Activated naive CD8-positive, alpha-beta T cell treated with anti-CD3 and anti-CD28 coated beads, Interleukin-2, amount 10 ng/mL, durations not matched to agents 7 days and 5 days (primary cell): ENCODE measurements at regions not wholly inside any gene's neighbourhood (a gene's known extent, or its start where the extent isn't known, plus 50 kb on each side); places are given as distances from the start of the nearest gene placed in this dataset.
A peak's percentile ranks its signal among the peaks of the same experiment; 100 is the strongest.

Experiments used
- ATAC-seq: fragments of 150-1000 bp; cut with Tn5 transposase; one replicate; pipeline ENCODE4 v1.10.0; 2021; ENCODE audit warnings: low read depth, moderate library complexity
- POLR2A ChIA-PET: fragments of 350-600 bp; sonication (Branson Sonifier 250); formaldehyde crosslinking; loops from one replicate; lab custom pipeline; 2021; ENCODE audit warnings: antibody characterized with exemption; lab: Charles Lee
- DNase-seq: peaks from one replicate; pipeline ENCODE4 v3.0.0; 2021
- H3K27ac Mint-ChIP-seq: one replicate; pipeline ENCODE4 v1.8.0; 2022; ENCODE audit warnings: mild to moderate bottlenecking, mixed read lengths
- H3K27me3 Mint-ChIP-seq: one replicate; pipeline ENCODE4 v1.8.0; 2022; ENCODE audit warnings: mild to moderate bottlenecking, moderate library complexity, mixed read lengths
- H3K36me3 Mint-ChIP-seq: one replicate; pipeline ENCODE4 v1.8.0; 2021; ENCODE audit warnings: mild to moderate bottlenecking, mixed read lengths
- H3K4me1 Mint-ChIP-seq: one replicate; pipeline ENCODE4 v1.8.0; 2021; ENCODE audit warnings: mixed read lengths
- H3K4me3 Mint-ChIP-seq: one replicate; pipeline ENCODE4 v1.8.0; 2022; ENCODE audit warnings: mild to moderate bottlenecking, moderate library complexity, mixed read lengths
- H3K9me3 Mint-ChIP-seq: one replicate; pipeline ENCODE4 v1.8.0; 2021; ENCODE audit warnings: mixed read lengths

GRCh38 chr2:8303322-8303832, 378.5 kb upstream of the ID2 start:
- peaks cover 5% of the 10 kb centered on the region for H3K27me3 Mint-ChIP-seq
- peaks cover 37% of the 10 kb centered on the region for H3K36me3 Mint-ChIP-seq
- H3K4me1 Mint-ChIP-seq = peaks cover 76% of the 10 kb centered on the region
- H3K4me3 Mint-ChIP-seq = peak overlapping the region; percentile 75
- POLR2A ChIA-PET = interaction anchor here (0.5 to 2.7 kb wide), 5 partner anchors 10 to 578 kb away, joined by 3 to 15 read pairs (median 3); partner anchors contain the start of gene ID2
- DNase-seq = peak; percentile 82
- peaks cover 19% of the 10 kb centered on the region for H3K9me3 Mint-ChIP-seq
- H3K27ac Mint-ChIP-seq = peak overlapping the region; percentile 88
- peak; percentile 70 for ATAC-seq

GRCh38 chr2:8304821-8305766, 376.8 kb upstream of the ID2 start:
- POLR2A ChIA-PET = interaction anchor here (1.3 kb wide), 1 partner anchor 379 kb away, joined by 3 read pairs; no protein-coding TSS in a partner anchor
- Mint-ChIP-seq H3K4me1 (peaks cover 79% of the 10 kb centered on the region), H3K27me3 (peaks cover 5% of the 10 kb centered on the region), H3K9me3 (peaks cover 15% of the 10 kb centered on the region), H3K36me3 (peaks cover 28% of the 10 kb centered on the region), H3K27ac (no peak overlapping the region), H3K4me3 (no peak overlapping the region)
- DNase-seq (no peak), ATAC-seq (no peak)

GRCh38 chr2:8306530-8307351, 375.1 kb upstream of the ID2 start:
- no peak overlapping the region for H3K27ac Mint-ChIP-seq
- peaks cover 5% of the 10 kb centered on the region for H3K27me3 Mint-ChIP-seq
- DNase-seq (no peak), ATAC-seq (no peak)
- peaks cover 14% of the 10 kb centered on the region for H3K36me3 Mint-ChIP-seq
- POLR2A ChIA-PET = interaction anchor here (0.6 kb wide), 1 partner anchor 1388 kb away, joined by 4 read pairs; no protein-coding TSS in a partner anchor
- H3K4me3 Mint-ChIP-seq = no peak overlapping the region
- H3K9me3 Mint-ChIP-seq = peaks cover 2% of the 10 kb centered on the region
- peaks cover 78% of the 10 kb centered on the region for H3K4me1 Mint-ChIP-seq

- ATAC-seq (no peak), DNase-seq (no peak)
- Mint-ChIP-seq H3K9me3 (no peaks in the 10 kb centered on the region), H3K4me1 (peaks cover 79% of the 10 kb centered on the region), H3K27me3 (peaks cover 5% of the 10 kb centered on the region), H3K4me3 (no peak overlapping the region), H3K36me3 (peaks cover 10% of the 10 kb centered on the region), H3K27ac (no peak overlapping the region)
- POLR2A ChIA-PET = interaction anchor here (0.6 kb wide), 1 partner anchor 148 kb away, joined by 3 read pairs; no protein-coding TSS in a partner anchor
Measured at GRCh38 chr2:8307606-8308180, 374.2 kb upstream of the ID2 start.

- Mint-ChIP-seq H3K27me3 (peaks cover 5% of the 10 kb centered on the region), H3K4me1 (peaks cover 79% of the 10 kb centered on the region), H3K27ac (peak overlapping the region; percentile 51), H3K36me3 (peaks cover 6% of the 10 kb centered on the region), H3K9me3 (no peaks in the 10 kb centered on the region), H3K4me3 (no peak overlapping the region)
- no peak for DNase-seq
- no peak for ATAC-seq
- POLR2A ChIA-PET = interaction anchor here (1.3 kb wide), 1 partner anchor 232 kb away, joined by 3 read pairs; no protein-coding TSS in a partner anchor
Measured at GRCh38 chr2:8309131-8309530, 372.7 kb upstream of the ID2 start.

GRCh38 chr2:8310557-8311455, 371.1 kb upstream of the ID2 start:
- Mint-ChIP-seq H3K27me3 (peaks cover 5% of the 10 kb centered on the region), H3K36me3 (peaks cover 9% of the 10 kb centered on the region), H3K4me3 (peak overlapping the region; percentile 24), H3K9me3 (peaks cover 2% of the 10 kb centered on the region), H3K27ac (peak overlapping the region; percentile 84), H3K4me1 (peaks cover 69% of the 10 kb centered on the region)
- ATAC-seq = peak; percentile 86
- POLR2A ChIA-PET = interaction anchor here (0.9 to 1.3 kb wide), 3 partner anchors 10 to 371 kb away, joined by 3 to 4 read pairs (median 3); partner anchors contain the start of gene ID2
- peak; percentile 69 for DNase-seq

GRCh38 chr2:8312221-8312620, 369.6 kb upstream of the ID2 start:
- H3K27me3 Mint-ChIP-seq = peaks cover 4% of the 10 kb centered on the region
- peaks cover 2% of the 10 kb centered on the region for H3K9me3 Mint-ChIP-seq
- ATAC-seq (no peak), DNase-seq (no peak)
- POLR2A ChIA-PET = interaction anchor here (1.3 kb wide), 1 partner anchor 370 kb away, joined by 4 read pairs; no protein-coding TSS in a partner anchor
- H3K4me1 Mint-ChIP-seq = peaks cover 59% of the 10 kb centered on the region
- H3K27ac Mint-ChIP-seq = peak overlapping the region; percentile 63
- H3K4me3 Mint-ChIP-seq = peak overlapping the region; percentile 54
- peaks cover 10% of the 10 kb centered on the region for H3K36me3 Mint-ChIP-seq

GRCh38 chr2:8312861-8313830, 368.7 kb upstream of the ID2 start:
- POLR2A ChIA-PET = interaction anchor here (1.3 kb wide), 1 partner anchor 369 kb away, joined by 4 read pairs; no protein-coding TSS in a partner anchor
- ATAC-seq (no peak), DNase-seq (no peak)
- peaks cover 7% of the 10 kb centered on the region for H3K27me3 Mint-ChIP-seq
- H3K9me3 Mint-ChIP-seq = peaks cover 2% of the 10 kb centered on the region
- H3K4me3 Mint-ChIP-seq = peak overlapping the region; percentile 54
- peaks cover 10% of the 10 kb centered on the region for H3K36me3 Mint-ChIP-seq
- H3K4me1 Mint-ChIP-seq = peaks cover 57% of the 10 kb centered on the region
- peak overlapping the region; percentile 63 for H3K27ac Mint-ChIP-seq

GRCh38 chr2:8314063-8314462, 367.8 kb upstream of the ID2 start:
- H3K36me3 Mint-ChIP-seq = peaks cover 6% of the 10 kb centered on the region
- DNase-seq = no peak
- no peak for ATAC-seq
- H3K9me3 Mint-ChIP-seq = peaks cover 2% of the 10 kb centered on the region
- peaks cover 9% of the 10 kb centered on the region for H3K27me3 Mint-ChIP-seq
- H3K27ac Mint-ChIP-seq = no peak overlapping the region
- H3K4me1 Mint-ChIP-seq = peaks cover 50% of the 10 kb centered on the region
- POLR2A ChIA-PET = no interaction called here
- H3K4me3 Mint-ChIP-seq = no peak overlapping the region

- peaks cover 12% of the 10 kb centered on the region for H3K27me3 Mint-ChIP-seq
- peaks cover 37% of the 10 kb centered on the region for H3K4me1 Mint-ChIP-seq
- ATAC-seq (no peak), DNase-seq (no peak)
- peaks cover 9% of the 10 kb centered on the region for H3K36me3 Mint-ChIP-seq
- peaks cover 5% of the 10 kb centered on the region for H3K9me3 Mint-ChIP-seq
- POLR2A ChIA-PET = no interaction called here
- H3K4me3 Mint-ChIP-seq = no peak overlapping the region
- H3K27ac Mint-ChIP-seq = no peak overlapping the region
Measured at GRCh38 chr2:8315531-8316165, 366.2 kb upstream of the ID2 start.

- ATAC-seq = no peak
- no peak overlapping the region for H3K4me3 Mint-ChIP-seq
- POLR2A ChIA-PET = no interaction called here
- peaks cover 29% of the 10 kb centered on the region for H3K4me1 Mint-ChIP-seq
- peaks cover 9% of the 10 kb centered on the region for H3K36me3 Mint-ChIP-seq
- peaks cover 5% of the 10 kb centered on the region for H3K9me3 Mint-ChIP-seq
- no peak overlapping the region for H3K27ac Mint-ChIP-seq
- H3K27me3 Mint-ChIP-seq = peaks cover 14% of the 10 kb centered on the region
- DNase-seq = no peak
Measured at GRCh38 chr2:8316356-8316755, 365.5 kb upstream of the ID2 start.
